GM06990 (cell line): ENCODE measurements at regions not wholly inside any gene's neighbourhood (a gene's known extent, or its start where the extent isn't known, plus 50 kb on each side); places are given as distances from the start of the nearest gene placed in this dataset.

ENCODE experiments used
- DNase-seq: peaks from one replicate; pipeline ENCODE4 v3.0.0-alpha.2; 2011; ENCODE audit not compliant: insufficient read length; ENCODE audit errors: extremely low read depth
- H3K27me3 ChIP-seq: replicated peaks from 2 replicates; pipeline ENCODE4 v1.6.0; 2011; ENCODE audit warnings: low read length; ENCODE audit not compliant: control insufficient read depth, insufficient read depth
- H3K36me3 ChIP-seq: 2 replicates; pipeline ENCODE4 v1.5.1; 2011; ENCODE audit warnings: low read length; ENCODE audit not compliant: control insufficient read depth, insufficient read depth
- H3K4me3 ChIP-seq: replicated peaks from 2 replicates; pipeline ENCODE4 v1.5.1; 2011; ENCODE audit warnings: low read depth, mild to moderate bottlenecking, control low read depth, low read length
- TF ChIP-seq, protein P1 (sequence below): IDR thresholded peaks from 2 replicates; pipeline ENCODE4 v1.5.1; 2011; ENCODE audit warnings: low read length, control low read depth, mild to moderate bottlenecking, inconsistent platforms; ENCODE audit not compliant: insufficient read depth, poor library complexity, severe bottlenecking

GRCh38 chr6:4382362-4382853 lies 247.0 kb upstream of the ECI2 start:
- Histone ChIP-seq H3K27me3 (no peaks in the 10 kb centered on the region), H3K4me3 (no peak overlapping the region), H3K36me3 (no peaks in the 10 kb centered on the region)
- TF ChIP-seq, protein P1, sequence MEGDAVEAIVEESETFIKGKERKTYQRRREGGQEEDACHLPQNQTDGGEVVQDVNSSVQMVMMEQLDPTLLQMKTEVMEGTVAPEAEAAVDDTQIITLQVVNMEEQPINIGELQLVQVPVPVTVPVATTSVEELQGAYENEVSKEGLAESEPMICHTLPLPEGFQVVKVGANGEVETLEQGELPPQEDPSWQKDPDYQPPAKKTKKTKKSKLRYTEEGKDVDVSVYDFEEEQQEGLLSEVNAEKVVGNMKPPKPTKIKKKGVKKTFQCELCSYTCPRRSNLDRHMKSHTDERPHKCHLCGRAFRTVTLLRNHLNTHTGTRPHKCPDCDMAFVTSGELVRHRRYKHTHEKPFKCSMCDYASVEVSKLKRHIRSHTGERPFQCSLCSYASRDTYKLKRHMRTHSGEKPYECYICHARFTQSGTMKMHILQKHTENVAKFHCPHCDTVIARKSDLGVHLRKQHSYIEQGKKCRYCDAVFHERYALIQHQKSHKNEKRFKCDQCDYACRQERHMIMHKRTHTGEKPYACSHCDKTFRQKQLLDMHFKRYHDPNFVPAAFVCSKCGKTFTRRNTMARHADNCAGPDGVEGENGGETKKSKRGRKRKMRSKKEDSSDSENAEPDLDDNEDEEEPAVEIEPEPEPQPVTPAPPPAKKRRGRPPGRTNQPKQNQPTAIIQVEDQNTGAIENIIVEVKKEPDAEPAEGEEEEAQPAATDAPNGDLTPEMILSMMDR = no peak
- DNase-seq = no peak

GRCh38 chr6:4381381-4381780 lies 246.0 kb upstream of the ECI2 start:
- TF ChIP-seq, protein P1 = no peak
- Histone ChIP-seq H3K4me3 (no peak overlapping the region), H3K36me3 (no peaks in the 10 kb centered on the region), H3K27me3 (no peaks in the 10 kb centered on the region)
- no peak for DNase-seq

DNA sequence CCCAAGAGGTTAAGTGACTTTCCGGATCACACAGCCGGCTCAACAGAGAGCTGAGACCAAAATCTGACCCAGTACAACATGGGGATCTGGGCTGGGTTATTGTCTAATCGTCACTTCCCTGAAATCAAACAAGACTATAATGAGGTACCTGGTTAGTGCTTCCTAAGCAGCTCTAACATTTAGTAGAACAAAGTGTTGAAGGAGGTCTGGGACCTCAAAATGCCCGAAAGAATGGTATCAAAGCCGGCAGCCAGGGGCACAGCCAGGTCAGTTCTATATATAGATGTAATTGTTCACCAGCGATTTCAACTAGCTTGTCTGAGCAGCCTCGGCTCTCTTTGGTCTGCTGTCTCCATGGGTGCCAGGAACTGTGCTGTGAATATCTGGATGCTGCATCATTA lies 245.5 kb upstream of the ECI2 start:
- no peaks in the 10 kb centered on the region for H3K27me3 ChIP-seq
- no peak for DNase-seq
- H3K36me3 ChIP-seq = no peaks in the 10 kb centered on the region
- TF ChIP-seq, protein P1 = no peak
- H3K4me3 ChIP-seq = no peak overlapping the region

DNA sequence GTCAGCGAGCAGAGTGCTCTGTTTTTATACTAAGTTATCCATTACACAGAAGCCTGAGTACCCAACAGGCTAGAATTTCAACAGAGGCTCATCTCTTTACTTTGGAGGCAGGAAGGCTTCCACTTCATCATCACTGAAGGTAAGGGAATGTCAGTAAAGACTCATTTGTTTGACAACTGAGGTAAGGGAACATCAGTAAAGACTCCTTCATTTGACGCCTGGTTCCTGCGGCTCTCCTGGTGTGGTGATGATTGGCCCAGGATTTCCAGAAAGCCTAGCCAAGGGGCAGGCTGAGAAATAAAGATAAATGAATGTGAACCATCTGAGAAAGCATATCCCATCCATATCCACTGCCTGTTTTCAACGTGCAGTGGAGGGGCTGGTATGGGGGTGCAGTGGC lies 244.6 kb upstream of the ECI2 start:
- no peaks in the 10 kb centered on the region for H3K27me3 ChIP-seq

DNA sequence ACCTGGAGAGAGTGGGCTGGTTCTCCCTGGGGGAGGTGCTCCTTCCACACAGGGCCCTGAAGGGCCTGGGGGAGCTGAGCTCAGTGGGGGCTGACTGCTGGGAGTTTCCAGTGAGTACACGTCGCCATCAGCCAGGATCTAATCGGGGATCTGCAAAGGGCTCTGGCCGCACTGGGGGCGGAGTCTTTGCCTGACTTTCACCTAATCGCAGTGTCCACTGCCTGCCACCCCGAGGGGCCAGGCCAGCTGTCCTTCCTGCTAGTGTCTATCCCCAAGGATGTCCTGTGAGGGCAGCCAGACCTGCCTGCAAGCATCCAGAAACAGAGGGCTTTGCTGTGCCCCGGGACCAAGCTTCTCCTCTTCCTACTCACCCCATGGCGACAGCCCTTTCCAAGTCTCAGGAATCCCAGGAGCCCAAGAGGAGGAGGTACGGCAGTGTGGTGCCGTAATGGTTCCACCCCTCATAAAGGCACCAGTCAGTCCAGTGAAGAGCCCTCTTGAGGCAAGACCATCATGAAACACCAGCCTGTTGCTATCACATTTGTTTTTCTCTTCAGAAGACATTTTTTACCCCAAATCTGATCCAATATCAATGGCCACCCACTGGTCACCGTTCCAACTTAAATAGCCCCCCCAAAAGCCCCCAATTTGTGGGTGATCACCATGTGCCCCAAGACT lies 243.1 kb upstream of the ECI2 start:
- Histone ChIP-seq H3K4me3 (no peak overlapping the region), H3K27me3 (no peaks in the 10 kb centered on the region), H3K36me3 (no peaks in the 10 kb centered on the region)
- DNase-seq = no peak
- TF ChIP-seq, protein P1 = no peak

More for the DNA sequence above, 244.6 kb upstream of the ECI2 start:
- TF ChIP-seq, protein P1 = no peak
- H3K36me3 ChIP-seq = no peaks in the 10 kb centered on the region
- no peak overlapping the region for H3K4me3 ChIP-seq
- DNase-seq = no peak
